Left ventricle myocardium inferior (tissue), 1 donor: ENCODE measurements at regions not wholly inside any gene's neighbourhood (a gene's known extent, or its start where the extent isn't known, plus 50 kb on each side); places are given as distances from the start of the nearest gene placed in this dataset.

ENCODE experiments used
- DNase-seq: peaks from one replicate; pipeline ENCODE4 v3.0.0-alpha.2; 2020
- H3K27ac ChIP-seq: fragments of 200-600 bp; replicated peaks from 2 replicates; pipeline ENCODE4 v1.8.0; 2021
- H3K27me3 ChIP-seq: fragments of 200-600 bp; 2 replicates; pipeline ENCODE4 v1.8.0; 2021; ENCODE audit warnings: low read depth
- H3K36me3 ChIP-seq: fragments of 200-600 bp; 2 replicates; pipeline ENCODE4 v1.8.0; 2021
- H3K4me1 ChIP-seq: fragments of 200-600 bp; 2 replicates; pipeline ENCODE4 v1.8.0; 2021
- H3K4me3 ChIP-seq: fragments of 200-600 bp; 2 replicates; pipeline ENCODE4 v1.8.0; 2021; ENCODE audit warnings: mild to moderate bottlenecking, moderate library complexity
- H3K9me3 ChIP-seq: fragments of 200-600 bp; replicated peaks from 2 replicates; pipeline ENCODE4 v1.8.0; 2021
- intact Hi-C: fragments of 100-400 bp; cut with micrococcal nuclease; formaldehyde crosslinking; loops from one replicate; pipeline ENCODE4 v1.11.0; 2022
- TF ChIP-seq, protein P1 (sequence below): fragments of 200-600 bp; IDR thresholded peaks from 2 replicates; pipeline ENCODE4 v1.8.0; 2021; ENCODE audit warnings: antibody characterized with exemption, mild to moderate bottlenecking, borderline replicate concordance
- donor health status: DM: no; HTN: yes; CAD: no; lungs with severe emphysema.

DNA sequence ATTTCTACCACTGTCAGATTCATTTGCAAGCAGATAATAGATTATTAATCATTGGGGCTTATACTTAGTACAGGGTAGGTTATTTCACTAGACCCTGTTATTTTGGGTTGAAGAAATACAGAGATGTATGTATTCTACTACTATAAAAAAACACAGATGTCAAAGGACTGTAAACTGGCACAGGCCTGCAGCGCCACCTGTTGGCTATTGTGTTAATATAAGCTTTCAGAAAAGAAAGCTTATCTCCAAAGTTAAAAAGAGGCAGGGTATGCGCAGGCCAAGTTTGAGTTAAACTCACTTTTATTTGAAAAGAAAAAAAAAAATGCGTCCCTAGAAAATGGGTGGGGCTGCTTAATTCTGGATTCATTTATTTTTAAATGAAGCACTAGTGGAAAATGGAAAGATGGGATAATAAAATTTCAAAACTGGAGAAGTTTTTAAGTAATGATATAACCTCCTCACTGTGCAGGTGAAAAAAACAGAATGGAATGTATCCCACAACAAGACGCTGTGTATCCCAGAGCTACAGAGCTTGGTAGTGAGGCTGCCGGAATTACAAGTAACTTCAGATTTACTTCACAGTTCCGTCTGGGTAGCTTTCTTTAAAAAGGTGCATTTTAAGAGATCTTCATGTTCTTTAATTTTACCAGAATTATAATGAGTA is 407.2 kb upstream of the TGFBR2 start:
- TF ChIP-seq, protein P1, sequence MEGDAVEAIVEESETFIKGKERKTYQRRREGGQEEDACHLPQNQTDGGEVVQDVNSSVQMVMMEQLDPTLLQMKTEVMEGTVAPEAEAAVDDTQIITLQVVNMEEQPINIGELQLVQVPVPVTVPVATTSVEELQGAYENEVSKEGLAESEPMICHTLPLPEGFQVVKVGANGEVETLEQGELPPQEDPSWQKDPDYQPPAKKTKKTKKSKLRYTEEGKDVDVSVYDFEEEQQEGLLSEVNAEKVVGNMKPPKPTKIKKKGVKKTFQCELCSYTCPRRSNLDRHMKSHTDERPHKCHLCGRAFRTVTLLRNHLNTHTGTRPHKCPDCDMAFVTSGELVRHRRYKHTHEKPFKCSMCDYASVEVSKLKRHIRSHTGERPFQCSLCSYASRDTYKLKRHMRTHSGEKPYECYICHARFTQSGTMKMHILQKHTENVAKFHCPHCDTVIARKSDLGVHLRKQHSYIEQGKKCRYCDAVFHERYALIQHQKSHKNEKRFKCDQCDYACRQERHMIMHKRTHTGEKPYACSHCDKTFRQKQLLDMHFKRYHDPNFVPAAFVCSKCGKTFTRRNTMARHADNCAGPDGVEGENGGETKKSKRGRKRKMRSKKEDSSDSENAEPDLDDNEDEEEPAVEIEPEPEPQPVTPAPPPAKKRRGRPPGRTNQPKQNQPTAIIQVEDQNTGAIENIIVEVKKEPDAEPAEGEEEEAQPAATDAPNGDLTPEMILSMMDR, result peak; percentile 90
- Histone ChIP-seq H3K4me1 (peaks cover 27% of the 10 kb centered on the region), H3K27ac (peak overlapping the region; percentile 39), H3K36me3 (no peaks in the 10 kb centered on the region), H3K4me3 (no peak overlapping the region), H3K27me3 (no peaks in the 10 kb centered on the region), H3K9me3 (peaks cover 6% of the 10 kb centered on the region)
- DNase-seq, result peak; percentile 76
- intact Hi-C loops, result loop anchor here (5.0 to 10.0 kb wide), 3 partner anchors 87 to 496 kb away; no protein-coding TSS in a partner anchor

DNA sequence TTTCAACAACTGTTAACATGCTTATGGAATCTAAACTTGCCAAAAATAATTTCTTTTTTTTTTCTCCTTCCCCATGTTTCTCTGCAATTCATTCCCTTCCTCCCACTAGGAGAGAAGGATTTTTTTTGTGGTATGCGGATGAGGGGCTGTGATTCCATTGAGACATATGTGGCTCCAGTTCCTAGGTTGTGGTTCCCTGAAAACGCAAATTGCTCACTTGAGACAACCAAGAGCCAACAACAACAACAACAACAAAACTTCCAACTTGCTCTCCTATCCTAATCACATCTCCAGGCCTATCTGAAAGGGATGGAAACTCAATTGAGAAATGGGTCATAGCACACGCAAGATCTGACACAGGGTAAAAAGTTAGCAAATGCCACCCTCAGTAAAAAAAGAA is 406.5 kb upstream of the TGFBR2 start:
- peak overlapping the region; percentile 39 for H3K27ac ChIP-seq
- H3K27me3 ChIP-seq, result no peaks in the 10 kb centered on the region
- H3K9me3 ChIP-seq, result peaks cover 6% of the 10 kb centered on the region
- no peak overlapping the region for H3K4me3 ChIP-seq
- TF ChIP-seq, protein P1, result no peak
- intact Hi-C loops, result loop anchor here (5.0 to 10.0 kb wide), 3 partner anchors 88 to 495 kb away; no protein-coding TSS in a partner anchor
- no peaks in the 10 kb centered on the region for H3K36me3 ChIP-seq
- no peak for DNase-seq
- peaks cover 25% of the 10 kb centered on the region for H3K4me1 ChIP-seq

DNA sequence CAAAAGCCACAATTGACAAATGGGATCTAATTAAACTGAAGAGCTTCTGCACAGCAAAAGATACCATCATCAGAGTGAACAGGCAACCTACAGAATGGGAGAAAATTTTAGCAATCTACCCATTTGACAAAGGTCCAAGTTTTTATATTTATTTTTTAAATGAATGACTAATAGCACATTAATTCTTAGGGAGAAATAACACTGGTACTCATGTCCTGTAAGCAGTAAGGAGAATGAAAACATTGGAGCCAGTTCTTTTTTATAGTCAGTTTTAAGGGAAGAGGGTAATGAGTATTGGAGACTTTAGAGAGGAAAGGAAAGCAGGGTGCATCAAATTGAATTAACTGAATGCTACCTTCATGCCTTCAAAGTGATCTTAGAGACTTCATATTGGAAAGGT is 404.7 kb upstream of the TGFBR2 start:
- DNase-seq, result no peak
- Histone ChIP-seq H3K9me3 (peaks cover 6% of the 10 kb centered on the region), H3K36me3 (no peaks in the 10 kb centered on the region), H3K4me3 (no peak overlapping the region), H3K4me1 (peaks cover 21% of the 10 kb centered on the region), H3K27ac (no peak overlapping the region), H3K27me3 (no peaks in the 10 kb centered on the region)
- TF ChIP-seq, protein P1, result no peak
- intact Hi-C loops, result no loop called here

DNA sequence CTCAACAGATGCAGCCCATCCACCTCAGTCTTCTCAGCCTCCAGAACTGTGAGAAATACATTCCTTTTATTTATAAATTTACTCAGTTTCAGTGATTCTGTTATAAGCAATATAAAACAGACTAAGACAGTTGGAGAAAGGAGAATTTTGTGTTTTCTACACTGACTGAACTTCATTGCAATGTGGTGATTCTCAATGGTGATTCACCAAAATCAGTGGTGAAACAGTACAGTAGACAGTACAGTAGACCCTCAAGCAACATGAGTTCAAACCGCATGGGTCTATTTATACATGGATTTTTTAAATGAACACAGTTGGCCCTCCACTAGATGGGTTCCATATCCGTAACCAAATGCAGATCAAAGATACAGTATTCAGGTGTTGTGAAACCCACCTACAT is 403.1 kb upstream of the TGFBR2 start:
- H3K27me3 ChIP-seq, result no peaks in the 10 kb centered on the region
- TF ChIP-seq, protein P1, result no peak
- H3K4me1 ChIP-seq, result peaks cover 14% of the 10 kb centered on the region
- no peak overlapping the region for H3K4me3 ChIP-seq
- no peak overlapping the region for H3K27ac ChIP-seq
- DNase-seq, result no peak
- no peaks in the 10 kb centered on the region for H3K36me3 ChIP-seq
- intact Hi-C loops, result no loop called here
- H3K9me3 ChIP-seq, result peaks cover 6% of the 10 kb centered on the region

DNA sequence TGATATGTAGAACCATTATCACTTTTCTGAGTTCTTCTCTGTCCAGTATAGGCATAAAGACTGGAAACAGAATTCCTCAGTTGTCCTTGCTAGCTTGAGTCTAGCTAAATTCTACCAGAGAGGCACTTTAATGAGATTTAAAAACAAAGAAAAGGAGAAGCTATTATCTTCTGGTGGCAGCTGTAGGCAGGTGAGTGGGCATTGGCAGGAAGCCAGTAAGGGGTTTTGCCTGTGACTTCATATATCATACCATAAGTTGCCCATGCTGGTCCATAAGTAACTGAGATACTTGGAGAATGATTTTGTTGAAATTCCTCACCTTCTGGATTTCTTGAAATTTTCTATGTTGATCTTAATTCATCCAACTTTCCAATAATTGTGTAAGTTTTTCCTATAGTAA is 402.3 kb upstream of the TGFBR2 start:
- Histone ChIP-seq H3K36me3 (no peaks in the 10 kb centered on the region), H3K4me3 (no peak overlapping the region), H3K4me1 (peaks cover 6% of the 10 kb centered on the region), H3K27me3 (no peaks in the 10 kb centered on the region), H3K9me3 (peaks cover 6% of the 10 kb centered on the region), H3K27ac (no peak overlapping the region)
- intact Hi-C loops, result no loop called here
- TF ChIP-seq, protein P1, result no peak
- DNase-seq, result no peak
